Endothelial cell of umbilical vein (primary cell): ENCODE measurements at regions not wholly inside any gene's neighbourhood (a gene's known extent, or its start where the extent isn't known, plus 50 kb on each side); places are given as distances from the start of the nearest gene placed in this dataset.
A peak's percentile ranks its signal among the peaks of the same experiment; 100 is the strongest.

Experiments
- CTCF ChIP-seq, 2 donors: IDR thresholded peaks; 1 replicate in 1 of 2; 2 replicates in 1 of 2; pipeline ENCODE4 v1.5.1; 2011; ENCODE audit warnings: low read length in 2 of 2, mild to moderate bottlenecking in 2 of 2, moderate library complexity in 2 of 2, control low read depth in 1 of 2, inconsistent platforms in 1 of 2, low read depth in 1 of 2; ENCODE audit not compliant: insufficient read depth in 1 of 2; ENCODE audit errors: extremely low read depth in 1 of 2
- EZH2 ChIP-seq: IDR thresholded peaks from 2 replicates; pipeline ENCODE4 v1.6.1; 2012; ENCODE audit warnings: borderline replicate concordance, low read depth, mild to moderate bottlenecking, moderate library complexity, low read length, inconsistent platforms; ENCODE audit not compliant: severe bottlenecking
- FOS ChIP-seq: IDR thresholded peaks from 2 replicates; pipeline ENCODE4 v1.6.1; 2011; ENCODE audit warnings: mild to moderate bottlenecking, low read length, moderate library complexity, borderline replicate concordance; ENCODE audit not compliant: insufficient read depth
- POLR2A ChIP-seq: IDR thresholded peaks from 2 replicates; pipeline ENCODE4 v1.6.1; 2012; ENCODE audit warnings: low read depth, mild to moderate bottlenecking, control low read depth, low read length
- POLR2AphosphoS5 ChIP-seq: IDR thresholded peaks from 2 replicates; pipeline ENCODE4 v1.6.1; 2012; ENCODE audit warnings: low read depth, mild to moderate bottlenecking, control low read depth, low read length, moderate library complexity; ENCODE audit not compliant: insufficient read depth

GRCh38 chr13:104057861-104058260 lies 991.6 kb upstream of the SLC10A2 start:
- TF ChIP-seq CTCF (IDR thresholded peaks at IDR 0.05; ENCODE audit: extremely low read depth in 1 of 2, insufficient read depth in 1 of 2, low read depth in 1 of 2, low read length in 2 of 2) (no peak), POLR2AphosphoS5 (no peak), POLR2A (no peak), FOS (peak; percentile 24), EZH2 (no peak)
